B cell (primary cell): ENCODE measurements at regions not wholly inside any gene's neighbourhood (a gene's known extent, or its start where the extent isn't known, plus 50 kb on each side); places are given as distances from the start of the nearest gene placed in this dataset.

Experiments
- ATAC-seq: fragments of 200-7000 bp; cut with Tn5 transposase; one replicate; pipeline ENCODE4 v1.10.0; 2021; ENCODE audit warnings: low read depth, mild to moderate bottlenecking, moderate number of reproducible peaks, moderate library complexity
- CTCF ChIA-PET: fragments of 350-600 bp; sonication (Branson Sonifier 250); formaldehyde crosslinking; loops from one replicate; lab custom pipeline; 2021; ENCODE audit warnings: antibody characterized with exemption, inconsistent platforms; lab: Charles Lee
- POLR2A ChIA-PET: fragments of 350-600 bp; sonication (Branson Sonifier 250); formaldehyde crosslinking; loops from one replicate; lab custom pipeline; 2021; ENCODE audit warnings: antibody characterized with exemption; lab: Charles Lee
- DNase-seq: peaks from one replicate; pipeline ENCODE4 v3.0.0; 2013
- H2AFZ ChIP-seq: 2 replicates; pipeline ENCODE4 v1.6.1; 2012; ENCODE audit warnings: mild to moderate bottlenecking, low read depth, low read length; ENCODE audit not compliant: insufficient read depth, poor library complexity, severe bottlenecking
- H3K27ac ChIP-seq, 2 donors: 1 replicate in 1 of 2; 2 replicates in 1 of 2; pipeline ENCODE4 v1.5.1; 2012 to 2013; ENCODE audit warnings: low read length in 2 of 2, mild to moderate bottlenecking in 2 of 2, moderate library complexity in 1 of 2
- H3K27me3 ChIP-seq, 4 experiments: fragments of 200-600 bp in 1 of 4; sonication (generic) in 1 of 4; replicated peaks in 1 of 4; 1 replicate in 2 of 4; 2 replicates in 2 of 4; pipeline versions ENCODE4 v1.6.1 to v1.7.0; 2013 to 2016; ENCODE audit warnings: low read length in 3 of 4, mild to moderate bottlenecking in 2 of 4, mixed read lengths in 1 of 4, moderate library complexity in 1 of 4; ENCODE audit not compliant: insufficient read depth in 4 of 4, control insufficient read depth in 3 of 4; ENCODE audit errors: control extremely low read depth in 1 of 4
- H3K36me3 ChIP-seq, 2 experiments: replicated peaks in 1 of 2; 1 replicate in 1 of 2; 2 replicates in 1 of 2; pipeline versions ENCODE4 v1.6.1 to v1.7.1; 2013; ENCODE audit warnings: low read length in 1 of 2; ENCODE audit not compliant: insufficient read depth in 2 of 2, control insufficient read depth in 1 of 2; ENCODE audit errors: control extremely low read depth in 1 of 2, extremely low read depth in 1 of 2
- H3K4me1 ChIP-seq, 2 donors: fragments of 200-600 bp in 1 of 2; sonication (generic) in 1 of 2; 1 replicate in 1 of 2; 2 replicates in 1 of 2; pipeline versions ENCODE4 v1.5.1 to v1.6.1; 2013 to 2017; ENCODE audit warnings: low read length in 2 of 2; ENCODE audit not compliant: control insufficient read depth in 2 of 2, insufficient read depth in 2 of 2
- H3K4me2 ChIP-seq: replicated peaks from 2 replicates; pipeline ENCODE3; 2012; ENCODE audit warnings: mild to moderate bottlenecking, low read depth, low read length; ENCODE audit not compliant: poor library complexity, severe bottlenecking
- H3K4me3 ChIP-seq, 5 experiments: fragments of 200-600 bp in 1 of 5; sonication (generic) in 1 of 5; 1 replicate in 3 of 5; 2 replicates in 2 of 5; pipeline versions ENCODE4 v1.5.1 to v1.7.0; 2011 to 2016; ENCODE audit warnings: low read length in 4 of 5, mild to moderate bottlenecking in 4 of 5, low read depth in 2 of 5, control low read depth in 1 of 5, moderate library complexity in 1 of 5; ENCODE audit not compliant: insufficient read depth in 1 of 5; ENCODE audit errors: control extremely low read depth in 1 of 5, extremely low read depth in 1 of 5
- H3K79me2 ChIP-seq: fragments of 200-600 bp; sonication (generic); one replicate; pipeline ENCODE4 v1.6.0; 2016; ENCODE audit warnings: low read length; ENCODE audit not compliant: control insufficient read depth, insufficient read depth
- H3K9ac ChIP-seq: fragments of 200-600 bp; sonication (generic); 2 replicates; pipeline ENCODE4 v1.6.1; 2017; ENCODE audit warnings: mild to moderate bottlenecking, low read length, moderate library complexity
- H3K9me3 ChIP-seq, 3 donors: one replicate each; pipeline versions ENCODE4 v1.6.1 to v1.7.1; 2013; ENCODE audit warnings: low read length in 2 of 3; ENCODE audit not compliant: control insufficient read depth in 2 of 3, insufficient read depth in 1 of 3; ENCODE audit errors: control extremely low read depth in 1 of 3
- H4K20me1 ChIP-seq: 2 replicates; pipeline ENCODE4 v1.6.0; 2012; ENCODE audit warnings: mild to moderate bottlenecking, low read length; ENCODE audit not compliant: insufficient read depth, control insufficient read depth, poor library complexity, severe bottlenecking
- H3K27ac Mint-ChIP-seq: one replicate; pipeline ENCODE4 v1.8.0; 2021; ENCODE audit warnings: mixed read lengths
- H3K27me3 Mint-ChIP-seq: one replicate; pipeline ENCODE4 v1.8.0; 2021; ENCODE audit warnings: mixed read lengths
- H3K4me1 Mint-ChIP-seq: one replicate; pipeline ENCODE4 v1.8.0; 2021; ENCODE audit warnings: mixed read lengths
- H3K4me3 Mint-ChIP-seq: one replicate; pipeline ENCODE4 v1.8.0; 2021; ENCODE audit warnings: mixed read lengths
- H3K9me3 Mint-ChIP-seq: one replicate; pipeline ENCODE4 v1.8.0; 2022; ENCODE audit warnings: mixed read lengths; ENCODE audit not compliant: insufficient read depth
- EZH2 ChIP-seq: IDR thresholded peaks from 2 replicates; pipeline ENCODE4 v1.6.1; 2012; ENCODE audit warnings: borderline replicate concordance, low read depth, mild to moderate bottlenecking, moderate library complexity, low read length; ENCODE audit not compliant: insufficient read depth, poor library complexity, severe bottlenecking
- WGBS: methylation state at CpG from one replicate; pipeline ENCODE4 v1.1.5; 2013; ENCODE audit warnings: missing lambda C conversion rate; ENCODE audit not compliant: insufficient coverage; 5-methylcytosine and 5-hydroxymethylcytosine counted together
- intact Hi-C: fragments of 100-400 bp; cut with micrococcal nuclease; formaldehyde crosslinking; loops from one replicate; pipeline ENCODE4 v1.10.0; 2022
- TF ChIP-seq, protein P1 (sequence below): fragments of 200-600 bp; IDR thresholded peaks from one replicate; pipeline ENCODE4 v1.8.0; 2022; ENCODE audit warnings: antibody characterized with exemption, mild to moderate bottlenecking

DNA sequence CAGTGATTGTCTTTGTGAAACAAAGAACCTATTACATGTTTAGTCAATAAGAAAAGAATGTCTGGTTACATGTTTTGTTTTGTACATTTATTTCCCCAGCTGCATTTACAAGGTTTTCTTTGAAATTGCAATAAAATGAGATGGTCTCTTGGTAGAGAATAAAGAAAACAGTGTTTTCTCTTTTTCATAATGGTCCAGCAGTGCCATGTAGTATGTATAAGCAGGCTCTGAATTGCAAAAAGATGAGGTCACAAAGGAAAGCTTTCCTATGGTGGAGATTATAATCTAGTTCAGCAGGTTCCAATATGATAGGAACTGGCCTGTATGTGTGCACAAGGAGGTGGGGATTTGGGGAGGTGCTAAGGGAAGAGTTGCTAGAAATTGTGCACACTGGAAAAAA, 1417.3 kb downstream of the STIM2 start:
- Histone ChIP-seq H3K4me3 (no peak overlapping the region), H2AFZ (no peak overlapping the region), H3K9ac (no peak overlapping the region), H3K4me1 (no peaks in the 10 kb centered on the region), H3K4me2 (no peak overlapping the region), H4K20me1 (no peaks in the 10 kb centered on the region), H3K27me3 (no peaks in the 10 kb centered on the region), H3K79me2 (no peaks in the 10 kb centered on the region), H3K27ac (no peak overlapping the region), H3K36me3 (no peaks in the 10 kb centered on the region), H3K9me3 (no peaks in the 10 kb centered on the region)
- ChIA-PET POLR2A (no interaction called here), CTCF (no interaction called here)
- DNase-seq (no peak), ATAC-seq (no peak)
- intact Hi-C loops = no loop called here
- no peak for TF ChIP-seq EZH2
- TF ChIP-seq, protein P1, sequence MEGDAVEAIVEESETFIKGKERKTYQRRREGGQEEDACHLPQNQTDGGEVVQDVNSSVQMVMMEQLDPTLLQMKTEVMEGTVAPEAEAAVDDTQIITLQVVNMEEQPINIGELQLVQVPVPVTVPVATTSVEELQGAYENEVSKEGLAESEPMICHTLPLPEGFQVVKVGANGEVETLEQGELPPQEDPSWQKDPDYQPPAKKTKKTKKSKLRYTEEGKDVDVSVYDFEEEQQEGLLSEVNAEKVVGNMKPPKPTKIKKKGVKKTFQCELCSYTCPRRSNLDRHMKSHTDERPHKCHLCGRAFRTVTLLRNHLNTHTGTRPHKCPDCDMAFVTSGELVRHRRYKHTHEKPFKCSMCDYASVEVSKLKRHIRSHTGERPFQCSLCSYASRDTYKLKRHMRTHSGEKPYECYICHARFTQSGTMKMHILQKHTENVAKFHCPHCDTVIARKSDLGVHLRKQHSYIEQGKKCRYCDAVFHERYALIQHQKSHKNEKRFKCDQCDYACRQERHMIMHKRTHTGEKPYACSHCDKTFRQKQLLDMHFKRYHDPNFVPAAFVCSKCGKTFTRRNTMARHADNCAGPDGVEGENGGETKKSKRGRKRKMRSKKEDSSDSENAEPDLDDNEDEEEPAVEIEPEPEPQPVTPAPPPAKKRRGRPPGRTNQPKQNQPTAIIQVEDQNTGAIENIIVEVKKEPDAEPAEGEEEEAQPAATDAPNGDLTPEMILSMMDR = no peak
- H3K9me3 Mint-ChIP-seq = peaks cover 4% of the 10 kb centered on the region
- H3K27ac Mint-ChIP-seq = no peak overlapping the region
- no peaks in the 10 kb centered on the region for H3K4me1 Mint-ChIP-seq
- no peaks in the 10 kb centered on the region for H3K27me3 Mint-ChIP-seq
- no peak overlapping the region for H3K4me3 Mint-ChIP-seq

DNA sequence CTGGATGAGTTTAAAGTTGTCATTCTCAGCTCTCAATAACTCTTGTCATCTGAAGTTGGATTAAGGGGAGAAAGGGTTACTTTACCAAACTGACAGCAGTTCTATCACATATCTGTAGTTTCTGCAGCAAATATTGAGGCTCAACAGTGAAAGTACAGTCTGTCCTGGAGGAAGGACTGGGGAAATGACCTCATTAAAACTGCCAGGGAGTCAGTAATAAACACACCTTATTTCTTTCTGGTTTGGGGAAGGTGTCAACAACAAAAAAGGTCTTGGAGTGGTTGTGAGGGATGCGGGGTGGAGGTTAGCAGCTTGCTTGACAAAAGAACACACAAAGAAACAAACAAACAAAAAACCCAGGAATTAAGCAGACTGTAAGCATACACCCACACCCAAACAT, 1418.0 kb downstream of the STIM2 start:
- Histone ChIP-seq H2AFZ (no peak overlapping the region), H3K36me3 (no peaks in the 10 kb centered on the region), H3K4me1 (no peaks in the 10 kb centered on the region), H3K4me2 (no peak overlapping the region), H4K20me1 (no peaks in the 10 kb centered on the region), H3K27ac (no peak overlapping the region), H3K4me3 (no peak overlapping the region), H3K27me3 (no peaks in the 10 kb centered on the region), H3K79me2 (no peaks in the 10 kb centered on the region), H3K9ac (no peak overlapping the region), H3K9me3 (no peaks in the 10 kb centered on the region)
- no peak for ATAC-seq
- DNase-seq = no peak
- POLR2A ChIA-PET = no interaction called here
- Mint-ChIP-seq H3K4me3 (no peak overlapping the region), H3K4me1 (no peaks in the 10 kb centered on the region), H3K27me3 (no peaks in the 10 kb centered on the region), H3K27ac (no peak overlapping the region), H3K9me3 (peaks cover 5% of the 10 kb centered on the region)
- CTCF ChIA-PET = no interaction called here
- intact Hi-C loops = no loop called here
- TF ChIP-seq, protein P1 = no peak
- no peak for TF ChIP-seq EZH2
- no CpG with 5 or more reads among the region's 1 CpG for WGBS
